Activated CD4-positive, CD25-positive, alpha-beta regulatory T cell treated with anti-CD3 and anti-CD28 coated beads, Interleukin-2, amount 50 U/mL, for 72 hours (primary cell): ENCODE measurements at regions not wholly inside any gene's neighbourhood (a gene's known extent, or its start where the extent isn't known, plus 50 kb on each side); places are given as distances from the start of the nearest gene placed in this dataset.

Source experiments
- DNase-seq: peaks from one replicate; pipeline ENCODE4 v3.0.0; 2021

- DNase-seq = no peak
Observed at GRCh38 chr3:182527745-182528144, 265.6 kb upstream of the ATP11B start.

DNA sequence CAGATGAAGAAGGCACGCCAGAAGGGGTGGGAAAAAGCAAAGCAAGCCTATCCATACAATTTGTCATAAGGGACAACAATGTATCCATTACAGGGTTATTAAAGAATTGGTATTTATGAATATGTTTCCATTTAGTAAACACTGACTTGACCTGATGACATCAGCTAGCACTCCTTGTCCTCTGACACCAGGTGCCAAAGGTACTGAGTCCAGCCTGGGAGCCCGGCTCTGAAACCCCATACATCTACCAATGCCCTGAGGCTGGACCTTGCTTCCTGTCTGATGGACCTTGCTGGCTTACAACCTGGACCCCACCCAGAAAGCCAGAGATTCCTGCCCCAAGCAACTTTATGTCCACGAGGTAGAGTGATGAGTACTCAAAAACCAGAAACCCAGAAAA, 263.0 kb upstream of the ATP11B start:
- no peak for DNase-seq

GRCh38 chr3:182533394-182533793, 259.9 kb upstream of the ATP11B start:
- DNase-seq = no peak

DNA sequence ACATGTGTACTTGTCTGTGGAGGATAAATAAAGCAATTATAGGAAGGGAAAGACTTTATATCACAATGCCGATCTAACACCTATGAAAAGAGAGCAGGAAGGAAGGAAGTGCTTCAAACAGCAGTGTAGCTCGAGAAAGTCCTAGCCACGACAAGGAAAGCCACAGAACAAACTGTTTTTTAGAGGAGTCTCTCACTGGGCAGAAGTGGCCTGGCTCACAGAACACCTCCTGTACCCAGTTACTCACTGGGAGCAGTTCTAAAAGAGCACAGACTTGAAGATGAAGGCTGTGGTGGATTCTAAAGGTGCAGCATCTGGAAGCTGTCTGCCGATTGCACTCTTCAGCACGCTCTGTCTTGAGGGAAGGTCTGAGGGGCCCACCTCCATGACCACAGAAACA, 248.8 kb upstream of the ATP11B start:
- no peak for DNase-seq

DNA sequence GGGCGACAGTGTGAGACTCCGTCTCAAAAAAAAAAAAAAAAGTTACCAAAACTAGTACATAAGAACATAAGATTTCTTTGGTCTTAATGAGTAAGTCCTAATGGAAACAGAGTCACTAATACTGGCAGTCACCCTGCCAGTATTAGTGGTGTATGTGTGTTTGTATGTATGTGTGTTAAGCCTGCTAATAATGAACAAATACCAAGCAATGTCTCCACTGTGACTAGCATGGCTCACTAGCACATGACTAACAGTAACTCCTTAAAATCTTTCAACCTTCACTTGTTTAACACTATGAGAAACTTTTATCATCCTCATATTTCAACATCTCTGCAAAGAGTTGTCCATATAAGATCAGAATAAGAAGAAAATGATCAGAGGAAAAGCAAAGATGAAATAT, 231.0 kb upstream of the ATP11B start:
- DNase-seq = no peak

GRCh38 chr3:182565916-182566796, 227.1 kb upstream of the ATP11B start:
- no peak for DNase-seq

- DNase-seq = no peak
Observed at GRCh38 chr3:182567700-182568099, 225.6 kb upstream of the ATP11B start.

DNA sequence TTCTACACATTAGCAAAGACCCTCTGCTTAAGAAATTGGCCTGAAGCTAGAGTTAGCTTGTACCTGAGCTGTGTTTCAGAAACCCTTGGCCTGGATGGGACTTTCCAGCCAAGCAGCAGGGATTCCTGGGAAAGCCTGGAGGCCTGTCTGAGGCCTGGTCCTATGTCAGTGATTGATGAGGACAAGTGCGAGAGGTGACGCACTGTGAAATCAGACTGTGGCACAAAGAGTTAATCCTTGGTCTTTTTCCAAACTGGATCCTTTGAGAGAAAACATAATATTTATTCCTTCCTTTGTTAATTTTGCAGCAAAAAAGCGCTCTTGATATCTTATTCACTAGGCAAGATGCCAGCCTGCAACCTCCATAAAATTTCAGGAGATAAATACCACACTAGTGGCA, 225.0 kb upstream of the ATP11B start:
- DNase-seq = no peak

DNA sequence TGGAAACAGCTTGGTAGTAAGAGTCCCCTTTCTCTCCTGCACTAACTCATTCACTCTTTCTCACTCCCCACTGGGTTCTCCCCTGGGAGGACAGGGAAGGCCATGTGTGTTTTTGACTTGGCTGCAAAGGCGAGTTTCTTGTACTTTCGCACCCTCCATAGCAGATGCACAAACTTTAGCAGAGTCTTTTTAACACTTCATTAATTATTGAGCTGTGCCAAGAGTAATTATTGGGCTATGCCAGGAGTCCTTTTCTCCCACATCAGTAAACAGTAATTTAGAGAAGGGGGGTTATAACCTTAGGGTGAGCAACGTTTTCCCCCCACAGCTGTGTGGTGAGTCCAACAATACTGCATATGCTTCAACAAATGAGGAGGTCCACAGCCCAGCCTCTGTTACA, 224.4 kb upstream of the ATP11B start:
- DNase-seq = no peak

GRCh38 chr3:182570946-182571594, 222.2 kb upstream of the ATP11B start:
- DNase-seq = no peak

DNA sequence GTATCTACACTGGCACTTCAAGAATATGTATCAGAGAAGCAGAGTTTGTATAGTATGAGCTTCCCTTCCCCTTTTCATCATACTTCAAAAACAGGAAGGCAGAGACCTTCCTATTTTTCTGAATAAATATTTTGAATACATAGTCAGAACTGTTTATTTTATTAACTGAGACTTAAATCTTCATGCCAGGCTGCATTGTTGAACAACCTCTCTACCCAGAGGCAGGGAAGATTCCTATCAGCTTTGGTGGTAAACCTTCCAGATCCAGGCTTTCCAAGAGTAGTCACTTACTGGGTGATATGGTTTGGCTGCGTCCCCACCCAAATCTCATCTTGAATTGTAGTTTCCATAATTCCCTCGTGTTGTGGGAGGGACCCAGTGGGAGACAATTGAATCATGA, 217.4 kb upstream of the ATP11B start:
- no peak for DNase-seq

DNA sequence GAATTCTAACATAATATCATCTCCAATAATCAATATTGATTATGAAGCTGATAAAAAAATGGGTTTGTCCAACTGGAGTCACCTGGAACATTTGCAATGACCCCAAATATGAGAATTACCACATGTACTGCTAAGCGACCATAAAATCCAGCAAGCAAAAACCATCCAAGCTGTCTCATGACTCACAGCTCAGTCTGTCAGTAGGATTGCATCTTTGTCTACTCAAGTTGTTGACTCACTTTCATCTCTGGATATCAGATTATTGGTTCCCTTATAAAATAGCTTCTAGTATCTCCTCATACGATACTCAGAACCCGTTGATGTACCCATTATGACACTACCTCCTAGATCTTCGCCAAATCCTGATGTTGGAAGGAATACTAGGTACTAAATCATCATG, 209.8 kb upstream of the ATP11B start:
- no peak for DNase-seq

- no peak for DNase-seq
Observed at GRCh38 chr3:182585532-182586150, 207.7 kb upstream of the ATP11B start.

DNA sequence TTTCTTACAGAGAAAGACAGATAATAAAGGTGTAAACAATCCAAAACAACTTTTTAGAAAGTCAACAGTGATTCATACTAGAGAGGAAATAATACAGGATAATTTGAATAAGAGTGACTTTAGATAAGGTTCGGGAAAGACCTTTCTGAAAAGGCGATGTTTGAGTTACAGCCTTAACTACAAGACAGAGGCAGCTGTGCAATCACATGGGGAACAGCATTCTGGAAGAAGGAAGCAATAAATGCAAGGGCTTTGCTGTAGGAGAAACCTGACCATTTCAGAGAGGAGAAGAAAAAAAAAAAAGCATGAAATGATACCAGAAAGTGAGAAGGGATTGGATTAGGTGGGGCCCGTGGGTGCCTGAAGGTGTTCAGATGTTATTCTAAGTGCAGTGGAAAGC, 200.6 kb upstream of the ATP11B start:
- no peak for DNase-seq

DNA sequence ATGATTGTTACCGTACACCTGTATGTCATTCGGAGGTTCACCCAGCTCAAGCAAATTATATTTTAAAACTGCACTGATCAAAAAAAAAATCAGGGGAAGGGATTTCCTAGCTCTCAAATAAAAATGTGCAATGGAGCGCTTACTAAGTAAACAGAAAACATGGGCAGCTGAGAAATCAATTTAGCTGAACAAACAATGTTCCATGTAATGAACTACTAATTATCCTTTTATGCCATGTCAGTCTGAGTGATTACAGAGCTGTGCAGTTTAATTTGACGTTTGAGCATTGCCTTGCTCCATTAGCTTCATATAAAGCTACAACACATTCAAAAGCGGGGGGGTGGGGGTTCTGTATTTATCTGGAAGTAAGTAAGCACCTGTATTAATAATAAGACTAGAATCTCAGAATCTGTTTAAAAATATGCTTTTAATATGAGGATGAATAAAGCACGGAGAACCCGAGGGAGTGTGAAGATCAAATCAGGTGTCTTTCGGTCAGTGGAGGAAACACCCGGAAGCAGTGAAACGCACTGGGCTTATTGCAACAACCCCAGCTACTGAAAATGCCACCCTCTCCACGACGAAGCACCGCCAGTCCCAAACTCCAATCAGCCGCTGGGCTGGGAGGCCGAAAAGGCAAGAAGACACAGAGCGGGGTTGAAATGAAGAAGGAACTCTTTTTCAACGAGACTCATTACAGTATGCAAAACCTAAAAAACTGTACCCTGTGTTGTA, 196.5 kb upstream of the ATP11B start:
- no peak for DNase-seq

- no peak for DNase-seq
Observed at GRCh38 chr3:182597621-182598041, 195.7 kb upstream of the ATP11B start.

- DNase-seq = no peak
Observed at GRCh38 chr3:182601597-182601996, 191.7 kb upstream of the ATP11B start.

DNA sequence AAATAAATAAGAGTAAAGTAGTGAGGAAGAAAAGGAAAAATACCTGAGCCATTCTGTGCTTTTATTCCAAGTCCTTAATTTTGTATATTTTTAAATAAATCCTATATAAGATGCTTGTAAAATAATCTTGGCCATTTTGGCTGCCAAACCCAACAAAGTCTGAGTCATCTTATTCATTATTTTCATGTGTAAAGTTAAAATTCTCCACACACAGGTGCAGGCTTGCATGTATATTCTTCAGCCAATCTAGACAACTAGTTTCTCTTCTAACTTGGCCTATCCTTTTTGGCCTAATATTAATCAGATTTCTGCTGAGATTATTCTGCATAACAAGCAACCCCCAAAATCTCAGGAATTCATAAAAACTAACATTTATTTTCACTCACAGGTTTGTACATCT, 189.8 kb upstream of the ATP11B start:
- no peak for DNase-seq

- no peak for DNase-seq
Observed at GRCh38 chr3:182605882-182606611, 187.3 kb upstream of the ATP11B start.

- no peak for DNase-seq
Observed at GRCh38 chr3:182606905-182607504, 186.3 kb upstream of the ATP11B start.

- no peak for DNase-seq
Observed at GRCh38 chr3:182608832-182609231, 184.5 kb upstream of the ATP11B start.

GRCh38 chr3:182609575-182610156, 183.6 kb upstream of the ATP11B start:
- no peak for DNase-seq
